SIG-M5 treated with dmso at 0.1 percent for 504 hours (cell line): ENCODE measurements at regions not wholly inside any gene's neighbourhood (a gene's known extent, or its start where the extent isn't known, plus 50 kb on each side); places are given as distances from the start of the nearest gene placed in this dataset.
"Not testable (repeated sequence)": the region's sequence is repeated elsewhere in the genome, so short reads cannot be mapped to it uniquely, and the experiment has no call there.

Experiments used
- DNase-seq: peaks from one replicate; lab custom pipeline; 2025; ENCODE audit not compliant: unreplicated experiment; lab: John Stamatoyannopoulos, UW

DNA sequence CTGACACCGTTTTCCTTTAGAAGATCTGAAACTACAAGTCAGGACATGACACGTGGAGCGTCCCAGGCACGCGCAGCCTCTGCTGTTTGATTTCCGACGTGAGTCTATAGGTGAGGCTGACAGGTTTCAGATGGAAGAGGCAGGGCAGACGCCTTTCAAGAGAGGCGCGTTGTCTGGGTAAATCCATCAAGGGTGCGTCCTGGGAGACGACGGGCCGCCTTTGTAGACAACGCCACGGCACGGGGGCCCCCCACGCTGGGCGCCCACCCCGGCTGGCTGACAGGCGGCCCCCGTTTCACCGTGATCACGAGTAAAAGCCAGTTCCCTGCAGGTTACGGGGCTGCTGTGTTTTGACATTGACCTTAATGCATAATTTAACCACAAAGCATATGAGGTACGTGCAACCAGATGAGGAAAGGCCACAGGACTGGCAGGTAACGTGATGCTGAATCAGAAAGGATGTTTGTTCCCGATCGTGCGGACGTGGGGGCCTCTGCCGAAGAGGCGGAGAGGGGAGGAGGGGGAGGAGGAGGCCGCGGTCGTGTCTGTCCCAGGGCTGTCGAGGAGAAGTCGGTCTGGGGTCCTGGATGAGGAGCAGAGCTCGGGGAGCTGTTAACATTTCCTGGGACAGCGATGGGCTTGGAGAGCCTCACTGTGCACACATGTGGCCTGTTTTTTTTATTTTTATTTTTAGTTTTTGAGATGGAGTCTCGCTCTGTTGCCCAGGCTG is 51.1 kb upstream of the PPP2R3B start:
- DNase-seq: no peak

- no peak for DNase-seq
Observed at GRCh38 chrX:439241-439640, 52.5 kb upstream of the PPP2R3B start.

DNA sequence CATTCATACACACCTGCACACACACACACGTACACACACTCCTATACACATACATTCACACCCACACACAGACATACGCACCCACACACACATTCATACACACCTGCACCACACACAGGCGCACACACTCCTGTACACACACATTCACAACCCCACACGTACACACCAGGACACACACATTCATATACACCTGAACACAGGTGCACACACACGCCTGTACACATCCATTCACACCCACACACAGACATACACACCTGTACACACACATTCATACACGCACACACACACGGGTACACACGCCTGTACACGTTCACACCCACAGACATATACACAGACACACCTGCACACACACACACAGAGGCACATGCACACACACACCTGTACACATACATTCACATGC is 53.0 kb upstream of the PPP2R3B start:
- no peak for DNase-seq

DNA sequence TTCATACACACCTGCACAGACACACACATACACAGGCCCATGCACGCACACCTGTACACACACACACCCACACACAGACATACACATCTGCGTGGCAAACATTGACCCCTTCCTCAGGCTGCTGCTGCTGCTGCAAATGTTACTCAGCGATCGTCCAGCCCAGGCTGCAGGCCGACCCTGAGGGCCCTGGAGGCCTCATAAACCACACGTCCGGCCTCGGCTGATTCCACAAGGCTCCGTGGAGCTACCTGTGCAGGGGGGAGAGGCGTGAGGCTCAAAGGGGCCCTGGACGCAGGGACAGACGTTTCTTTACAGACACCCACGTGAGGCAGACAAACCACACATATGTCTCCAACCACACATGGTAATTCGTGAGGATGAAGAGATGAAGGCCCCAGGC is 53.9 kb upstream of the PPP2R3B start:
- no peak for DNase-seq

- DNase-seq: no peak
Observed at GRCh38 chrX:443536-444210, 57.0 kb upstream of the PPP2R3B start.

- DNase-seq: no peak
Observed at GRCh38 chrX:444305-444704, 57.6 kb upstream of the PPP2R3B start.

DNA sequence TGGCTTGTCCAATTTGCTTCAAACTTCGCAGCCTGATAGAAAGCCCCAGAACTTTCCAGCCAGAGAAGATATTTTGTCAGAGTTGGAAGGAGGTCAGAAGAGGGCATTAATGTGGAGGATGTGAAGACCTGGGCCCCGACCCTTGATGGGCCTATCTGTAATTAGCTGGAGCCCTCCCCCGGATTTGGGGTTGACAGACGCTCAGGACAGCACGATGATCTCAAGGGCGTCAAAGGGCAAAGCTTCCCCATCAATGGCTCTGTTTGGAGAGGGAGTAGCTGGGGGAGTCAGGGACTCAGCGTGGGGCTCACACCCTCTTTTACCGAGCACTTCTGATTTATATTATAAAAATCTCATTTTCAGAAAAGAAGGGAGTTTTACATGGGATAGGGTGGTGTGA is 59.0 kb upstream of the PPP2R3B start:
- no peak for DNase-seq

GRCh38 chrX:446245-446644 is 59.5 kb upstream of the PPP2R3B start:
- no peak for DNase-seq

DNA sequence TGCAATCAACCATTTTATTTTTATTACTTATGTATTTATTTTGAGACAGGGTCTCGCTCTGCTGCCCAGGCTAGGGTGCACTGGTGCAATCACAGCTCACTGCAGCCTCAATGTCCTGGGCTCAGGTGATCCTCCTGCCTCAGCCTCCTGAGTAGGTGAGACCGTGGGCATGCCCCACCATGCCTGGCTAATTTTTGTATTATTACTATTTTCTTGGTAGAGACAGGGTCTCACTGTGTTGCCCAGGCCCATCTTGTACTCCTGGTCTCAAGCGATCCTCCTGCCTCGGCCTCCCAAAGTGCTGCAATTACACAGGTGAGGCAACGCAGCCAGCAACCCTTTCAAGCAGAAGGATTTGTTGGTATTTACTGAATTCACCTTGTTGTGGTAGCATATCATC is 60.3 kb upstream of the PPP2R3B start:
- no peak for DNase-seq

DNA sequence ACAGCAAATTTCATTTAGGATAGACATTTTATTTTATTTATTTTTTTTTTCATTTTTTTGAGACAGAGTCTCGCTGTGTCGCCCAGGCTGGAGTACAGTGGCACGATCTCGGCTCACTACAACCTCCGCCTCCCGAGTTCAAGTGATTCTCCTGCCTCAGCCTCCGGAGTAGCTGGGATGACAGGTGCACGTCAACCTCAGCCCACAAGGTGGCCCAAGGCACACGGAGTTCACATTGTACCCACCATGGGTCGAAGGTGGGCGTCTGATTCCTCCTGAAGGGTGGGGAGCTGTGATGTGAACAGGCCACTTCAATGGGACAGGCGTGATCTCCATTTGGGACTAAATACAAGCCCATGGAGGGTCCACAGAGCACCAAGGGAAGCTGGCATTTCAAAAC is 65.0 kb upstream of the PPP2R3B start:
- not testable (repeated sequence) for DNase-seq

GRCh38 chrX:452598-452997 is 65.9 kb upstream of the PPP2R3B start:
- DNase-seq: no peak

- DNase-seq: not testable (repeated sequence)
Observed at GRCh38 chrX:454514-454913, 67.8 kb upstream of the PPP2R3B start.

DNA sequence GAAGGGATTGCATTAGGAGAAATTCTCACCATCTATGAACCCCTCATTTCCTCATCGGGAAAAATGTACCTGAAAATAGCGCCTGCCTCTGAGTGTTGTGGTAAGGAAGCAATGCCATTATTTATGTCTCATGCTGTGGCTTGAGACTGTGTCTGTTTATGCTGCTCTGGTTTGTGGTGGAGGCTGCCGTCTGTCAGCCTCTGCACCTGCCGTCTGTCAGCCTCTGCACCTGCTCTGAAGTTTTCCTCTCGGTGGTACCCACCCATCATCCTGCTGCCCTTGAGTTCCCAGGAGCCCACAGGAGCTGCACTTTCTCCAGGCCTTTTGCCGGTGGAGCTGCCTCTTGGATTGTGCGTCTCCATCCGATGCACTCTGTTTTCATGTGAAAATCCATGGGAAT is 68.5 kb upstream of the PPP2R3B start:
- no peak for DNase-seq

DNA sequence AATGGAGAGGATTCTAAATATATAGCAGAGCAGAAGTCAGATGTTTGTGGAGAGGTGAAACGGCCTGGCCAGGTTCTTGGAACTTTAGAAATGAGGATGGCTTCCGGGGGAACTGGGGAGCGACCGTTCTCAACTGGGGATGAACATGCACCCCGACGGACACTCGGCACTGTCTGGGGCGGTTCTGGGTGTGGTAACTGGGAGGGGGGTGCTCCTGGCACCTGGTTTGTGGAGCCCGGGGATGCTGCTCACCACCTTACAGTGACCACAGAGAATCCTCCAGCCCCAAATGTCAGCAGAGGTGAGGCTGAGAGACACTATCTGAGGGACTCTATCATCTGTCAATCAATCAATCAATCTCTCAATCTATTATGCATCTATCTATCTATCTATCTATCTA is 69.0 kb upstream of the PPP2R3B start:
- no peak for DNase-seq

- DNase-seq: no peak
Observed at GRCh38 chrX:456146-456545, 69.4 kb upstream of the PPP2R3B start.

GRCh38 chrX:456551-457291 is 70.0 kb upstream of the PPP2R3B start:
- DNase-seq: no peak

GRCh38 chrX:457292-457679 is 70.6 kb upstream of the PPP2R3B start:
- no peak for DNase-seq

DNA sequence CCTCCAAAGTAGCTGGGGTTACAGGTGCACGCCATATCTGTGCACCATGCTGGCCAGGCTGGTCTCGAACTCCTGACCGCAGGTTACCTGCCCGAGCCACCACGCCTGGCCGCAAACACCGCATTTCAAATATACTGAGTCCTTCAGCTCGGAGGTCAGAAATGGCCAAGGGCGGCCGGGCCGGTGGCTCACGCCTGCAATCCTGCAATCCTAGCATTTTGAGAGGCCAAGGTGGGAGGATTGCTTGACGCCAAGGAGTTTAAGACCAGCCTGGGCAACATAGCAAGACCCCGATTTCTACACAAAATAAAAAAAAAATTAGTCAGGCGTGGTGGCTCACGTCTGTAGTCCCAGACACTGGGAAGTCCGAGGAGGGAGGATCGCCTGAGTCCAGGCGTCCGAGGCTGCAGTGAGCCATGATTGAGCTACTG is 71.9 kb upstream of the PPP2R3B start:
- DNase-seq: no peak

DNA sequence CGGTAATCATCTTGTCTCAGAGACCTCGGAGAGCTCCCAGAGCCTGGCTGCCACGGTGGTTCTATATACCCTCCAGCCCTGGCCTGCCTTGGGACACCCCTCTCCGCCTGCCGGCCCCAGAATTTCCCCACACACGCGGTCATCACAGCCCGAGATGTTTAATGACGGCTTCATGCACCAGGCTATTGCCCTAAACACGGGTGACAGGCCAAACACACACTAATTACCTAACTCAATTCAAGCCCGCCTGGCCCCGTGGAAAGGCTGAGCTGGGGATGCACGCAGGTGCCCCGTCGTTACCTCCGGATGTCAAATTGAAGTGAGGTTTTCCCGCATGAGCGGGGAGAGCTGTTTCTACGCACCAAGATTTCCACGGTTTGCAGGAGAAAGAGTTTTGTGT is 72.9 kb upstream of the PPP2R3B start:
- no peak for DNase-seq

- no peak for DNase-seq
Observed at GRCh38 chrX:460116-460515, 73.4 kb upstream of the PPP2R3B start.

- no peak for DNase-seq
Observed at GRCh38 chrX:460823-461640, 74.3 kb upstream of the PPP2R3B start.
